ENCODE measurements at regions not wholly inside any gene's neighbourhood (a gene's known extent, or its start where the extent isn't known, plus 50 kb on each side); places are given as distances from the start of the nearest gene placed in this dataset.

- no peak for TF ChIP-seq POLR2A (IDR thresholded peaks at IDR 0.05; ENCODE audit: extremely low read depth, insufficient read length)
- TF ChIP-seq MAX (IDR thresholded peaks at IDR 0.05; ENCODE audit: low read depth, low read length) = no peak
- TF ChIP-seq CTCF (IDR thresholded peaks at IDR 0.05; ENCODE audit: low read depth, low read length) = peak; percentile 30
- TF ChIP-seq MYC (IDR thresholded peaks at IDR 0.05; ENCODE audit: low read depth, low read length) = no peak
Measured at GRCh38 chr9:79955300-79955699, 383.5 kb downstream of the TLE4 start.
